ENCODE measurements at regions not wholly inside any gene's neighbourhood (a gene's known extent, or its start where the extent isn't known, plus 50 kb on each side); places are given as distances from the start of the nearest gene placed in this dataset.

DNA sequence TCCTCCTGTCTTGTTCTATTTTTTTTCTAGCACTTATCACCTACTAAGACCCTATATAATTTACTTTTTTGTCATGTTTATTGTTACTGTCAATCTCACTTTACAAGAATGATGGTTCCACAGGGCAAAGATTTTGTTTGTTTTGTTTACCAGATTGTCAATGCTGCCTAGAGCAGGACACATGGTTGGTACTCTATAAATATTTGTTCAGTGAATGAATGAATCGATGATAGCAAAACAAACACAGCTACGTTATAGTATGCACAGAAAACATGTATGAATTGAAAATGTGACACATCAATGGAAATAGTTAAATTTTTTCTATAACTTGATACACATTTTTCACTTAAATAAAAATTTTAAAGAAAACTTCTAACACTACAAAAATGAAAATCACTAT is 67.1 kb upstream of the KRR1 start:
- Histone ChIP-seq H2AK5ac (ENCODE audit: low read depth, low read length) (no peak overlapping the region), H3K27me3 (ENCODE audit: control insufficient read depth, insufficient read depth, low read length) (no peaks in the 10 kb centered on the region), H4K91ac (ENCODE audit: insufficient read depth, low read depth, low read length) (no peak overlapping the region), H2BK20ac (ENCODE audit: low read depth, low read length) (no peak overlapping the region), H3K79me1 (ENCODE audit: low read depth in 1 of 2, low read length in 2 of 2) (no peaks in the 10 kb centered on the region), H4K8ac (ENCODE audit: low read depth in 2 of 2, low read length in 2 of 2) (no peak overlapping the region), H3K4ac (ENCODE audit: low read depth, low read length) (no peak overlapping the region), H2AK9ac (replicated peaks; ENCODE audit: low read depth, low read length, poor library complexity) (no peak overlapping the region), H3K9ac (ENCODE audit: low read depth, low read length) (no peak overlapping the region), H3K4me3 (ENCODE audit: insufficient read depth, low read depth, low read length) (no peak overlapping the region), H3K27ac (ENCODE audit: insufficient read depth, low read length) (no peak overlapping the region), H2AFZ (replicated peaks; ENCODE audit: low read length, poor library complexity) (no peak overlapping the region), H4K20me1 (ENCODE audit: insufficient read depth, low read length) (no peaks in the 10 kb centered on the region), H3K9me1 (ENCODE audit: insufficient read depth, low read length) (0 out of 2 replicates have a peak, but pooled peaks cover 2% of the 10 kb centered on the region), H3K4me1 (ENCODE audit: control insufficient read depth, insufficient read depth, low read length) (0 out of 2 replicates have a peak, but pooled peaks cover 1% of the 10 kb centered on the region), H3K18ac (ENCODE audit: low read depth, low read length) (no peak overlapping the region), H4K5ac (ENCODE audit: low read depth, low read length) (no peak overlapping the region), H3K56ac (ENCODE audit: extremely low read depth, insufficient read depth, low read length) (no peak overlapping the region), H2BK120ac (ENCODE audit: low read depth, low read length) (no peak overlapping the region), H2BK5ac (ENCODE audit: low read depth, low read length, poor library complexity, severe bottlenecking) (no peak overlapping the region), H3K14ac (replicated peaks; ENCODE audit: low read depth, low read length) (no peak overlapping the region), H2BK15ac (ENCODE audit: low read depth, low read length) (no peak overlapping the region), H3K4me2 (ENCODE audit: low read depth, low read length) (no peak overlapping the region), H3K23ac (ENCODE audit: low read depth, low read length) (no peak overlapping the region), H3K36me3 (ENCODE audit: control insufficient read depth, insufficient read depth, low read length) (no peaks in the 10 kb centered on the region), H3K9me3 (ENCODE audit: control insufficient read depth, insufficient read depth, low read length) (no peaks in the 10 kb centered on the region)
- no CpG with 5 or more reads among the region's 2 CpGs for WGBS, 2 experiments (ENCODE audit: extremely low coverage in 2 of 2, insufficient read length in 1 of 2)
- no peak for ATAC-seq (ENCODE audit: low read depth)
- CTCF ChIA-PET, result no interaction called here
- DNase-seq, result no peak
- BruUV-seq (replicated peaks), result no TSS peak
- POLR2A ChIA-PET (ENCODE audit: unreplicated experiment), result no interaction called here
- TF ChIP-seq BHLHE40 (IDR thresholded peaks at IDR 0.05; ENCODE audit: low read depth, low read length) (no peak), POLR2A (IDR thresholded peaks at IDR 0.05; ENCODE audit: low read depth, low read length) (no peak), MAZ (IDR thresholded peaks at IDR 0.05; ENCODE audit: borderline replicate concordance, low read depth, low read length) (no peak), SMC3 (IDR thresholded peaks at IDR 0.05; ENCODE audit: low read depth, low read length) (no peak), RCOR1 (IDR thresholded peaks at IDR 0.05; ENCODE audit: insufficient replicate concordance, low read length) (no peak), RFX5 (IDR thresholded peaks at IDR 0.05; ENCODE audit: low read depth, low read length) (no peak), NFE2L2 (IDR thresholded peaks at IDR 0.05; ENCODE audit: low read depth, low read length) (no peak), CHD1 (IDR thresholded peaks at IDR 0.05; ENCODE audit: low read depth, low read length) (no peak), MXI1 (IDR thresholded peaks at IDR 0.05; ENCODE audit: borderline replicate concordance, low read depth, low read length) (no peak), FOS (IDR thresholded peaks at IDR 0.05; ENCODE audit: low read depth, low read length) (no peak), RAD21 (IDR thresholded peaks at IDR 0.05; ENCODE audit: low read length) (no peak), MAFK (IDR thresholded peaks at IDR 0.05; ENCODE audit: low read depth, low read length) (no peak), CEBPB (IDR thresholded peaks at IDR 0.05; ENCODE audit: low read depth, low read length) (no peak)
- TF ChIP-seq, protein P1, sequence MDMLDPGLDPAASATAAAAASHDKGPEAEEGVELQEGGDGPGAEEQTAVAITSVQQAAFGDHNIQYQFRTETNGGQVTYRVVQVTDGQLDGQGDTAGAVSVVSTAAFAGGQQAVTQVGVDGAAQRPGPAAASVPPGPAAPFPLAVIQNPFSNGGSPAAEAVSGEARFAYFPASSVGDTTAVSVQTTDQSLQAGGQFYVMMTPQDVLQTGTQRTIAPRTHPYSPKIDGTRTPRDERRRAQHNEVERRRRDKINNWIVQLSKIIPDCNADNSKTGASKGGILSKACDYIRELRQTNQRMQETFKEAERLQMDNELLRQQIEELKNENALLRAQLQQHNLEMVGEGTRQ (IDR thresholded peaks at IDR 0.05; ENCODE audit: low read depth, low read length), result no peak
- TF ChIP-seq, protein P2, sequence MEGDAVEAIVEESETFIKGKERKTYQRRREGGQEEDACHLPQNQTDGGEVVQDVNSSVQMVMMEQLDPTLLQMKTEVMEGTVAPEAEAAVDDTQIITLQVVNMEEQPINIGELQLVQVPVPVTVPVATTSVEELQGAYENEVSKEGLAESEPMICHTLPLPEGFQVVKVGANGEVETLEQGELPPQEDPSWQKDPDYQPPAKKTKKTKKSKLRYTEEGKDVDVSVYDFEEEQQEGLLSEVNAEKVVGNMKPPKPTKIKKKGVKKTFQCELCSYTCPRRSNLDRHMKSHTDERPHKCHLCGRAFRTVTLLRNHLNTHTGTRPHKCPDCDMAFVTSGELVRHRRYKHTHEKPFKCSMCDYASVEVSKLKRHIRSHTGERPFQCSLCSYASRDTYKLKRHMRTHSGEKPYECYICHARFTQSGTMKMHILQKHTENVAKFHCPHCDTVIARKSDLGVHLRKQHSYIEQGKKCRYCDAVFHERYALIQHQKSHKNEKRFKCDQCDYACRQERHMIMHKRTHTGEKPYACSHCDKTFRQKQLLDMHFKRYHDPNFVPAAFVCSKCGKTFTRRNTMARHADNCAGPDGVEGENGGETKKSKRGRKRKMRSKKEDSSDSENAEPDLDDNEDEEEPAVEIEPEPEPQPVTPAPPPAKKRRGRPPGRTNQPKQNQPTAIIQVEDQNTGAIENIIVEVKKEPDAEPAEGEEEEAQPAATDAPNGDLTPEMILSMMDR (conservative IDR thresholded peaks at IDR 0.05; ENCODE audit: low read depth, low read length), result no peak
- TF ChIP-seq, protein P3, sequence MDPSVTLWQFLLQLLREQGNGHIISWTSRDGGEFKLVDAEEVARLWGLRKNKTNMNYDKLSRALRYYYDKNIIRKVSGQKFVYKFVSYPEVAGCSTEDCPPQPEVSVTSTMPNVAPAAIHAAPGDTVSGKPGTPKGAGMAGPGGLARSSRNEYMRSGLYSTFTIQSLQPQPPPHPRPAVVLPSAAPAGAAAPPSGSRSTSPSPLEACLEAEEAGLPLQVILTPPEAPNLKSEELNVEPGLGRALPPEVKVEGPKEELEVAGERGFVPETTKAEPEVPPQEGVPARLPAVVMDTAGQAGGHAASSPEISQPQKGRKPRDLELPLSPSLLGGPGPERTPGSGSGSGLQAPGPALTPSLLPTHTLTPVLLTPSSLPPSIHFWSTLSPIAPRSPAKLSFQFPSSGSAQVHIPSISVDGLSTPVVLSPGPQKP (IDR thresholded peaks at IDR 0.05; ENCODE audit: borderline replicate concordance, low read depth, low read length), result no peak
- dilution Hi-C loops (cut with HindIII; ENCODE audit: low sequenced_read_pairs, unreplicated experiment), result no loop called here
- in situ Hi-C loops (cut with MboI; ENCODE audit: low sequenced_read_pairs), result no loop called here
- intact Hi-C loops (cut with micrococcal nuclease), result no loop called here
